NCI-H2081 (cell line): ENCODE measurements at regions not wholly inside any gene's neighbourhood (a gene's known extent, or its start where the extent isn't known, plus 50 kb on each side); places are given as distances from the start of the nearest gene placed in this dataset.

Experiments used
- DNase-seq, 2 experiments: peaks; one replicate each; lab custom pipeline; 2025; lab: John Stamatoyannopoulos, UW

- DNase-seq: no peak
Observed at GRCh38 chr1:229822026-229822425, 196.0 kb downstream of the URB2 start.

- no peak for DNase-seq
Observed at GRCh38 chr1:229825042-229825441, 199.0 kb downstream of the URB2 start.

GRCh38 chr1:229828461-229828860, 202.4 kb downstream of the URB2 start:
- DNase-seq: no peak

DNA sequence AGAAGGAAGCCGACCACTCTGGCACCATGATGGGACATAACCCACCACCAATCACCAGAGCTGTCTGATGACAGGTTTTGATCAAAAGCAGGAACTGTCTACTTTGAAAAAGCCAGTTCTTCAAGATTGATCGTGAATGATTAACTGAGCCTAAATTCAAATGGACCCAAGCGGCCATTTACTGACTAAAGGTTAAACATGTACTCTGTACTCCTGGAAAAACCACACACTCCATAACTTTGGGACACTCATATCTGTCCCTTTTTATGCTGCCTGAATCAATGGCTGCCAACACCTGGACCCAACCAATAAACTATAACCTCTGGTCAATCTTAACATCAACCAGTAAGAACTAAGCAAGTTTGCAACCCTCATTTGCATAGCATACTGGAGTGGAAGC, 206.6 kb downstream of the URB2 start:
- DNase-seq: no peak

- DNase-seq: no peak
Observed at GRCh38 chr1:229834230-229834629, 208.2 kb downstream of the URB2 start.

- DNase-seq: no peak
Observed at GRCh38 chr1:229835226-229835625, 209.2 kb downstream of the URB2 start.

- no peak for DNase-seq
Observed at GRCh38 chr1:229836324-229836723, 210.3 kb downstream of the URB2 start.

DNA sequence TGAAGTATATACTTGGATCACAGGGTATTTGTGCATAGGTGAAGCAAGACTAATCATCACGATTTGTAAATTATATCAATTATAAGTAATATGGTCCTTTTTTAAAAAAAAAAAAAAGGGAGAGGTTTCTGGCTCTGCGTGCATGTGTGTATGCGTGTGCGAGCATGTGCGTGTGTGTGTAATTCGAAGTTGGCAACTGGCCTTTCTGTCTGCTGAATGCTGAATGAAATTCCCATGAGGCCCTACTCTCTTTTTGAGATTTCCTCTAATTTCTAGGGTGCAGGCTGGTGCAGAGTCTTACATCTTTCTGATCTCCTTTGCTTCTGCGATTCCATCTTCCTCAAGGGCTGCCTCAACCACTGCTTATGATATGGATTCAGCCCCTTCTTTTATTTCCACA, 212.2 kb downstream of the URB2 start:
- no peak for DNase-seq

DNA sequence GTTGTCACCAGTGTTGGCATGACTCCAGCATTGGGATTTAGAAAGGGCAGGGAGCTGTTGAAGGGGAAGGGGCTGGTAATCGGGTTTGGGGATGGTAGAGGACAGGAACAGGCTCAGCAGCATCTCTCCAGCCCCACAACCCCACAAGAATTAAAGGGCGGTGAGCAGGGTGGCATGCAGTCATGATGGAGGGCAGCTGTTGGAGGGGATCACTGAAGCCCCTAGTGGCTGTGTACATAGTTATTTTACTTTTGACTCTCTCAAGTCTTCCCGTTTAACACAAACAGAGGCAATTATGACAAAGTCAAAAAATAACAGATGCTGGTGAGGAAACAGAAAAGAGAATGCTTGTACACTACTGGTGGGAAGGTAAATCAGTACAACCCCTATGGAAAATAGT, 213.8 kb downstream of the URB2 start:
- no peak for DNase-seq

DNA sequence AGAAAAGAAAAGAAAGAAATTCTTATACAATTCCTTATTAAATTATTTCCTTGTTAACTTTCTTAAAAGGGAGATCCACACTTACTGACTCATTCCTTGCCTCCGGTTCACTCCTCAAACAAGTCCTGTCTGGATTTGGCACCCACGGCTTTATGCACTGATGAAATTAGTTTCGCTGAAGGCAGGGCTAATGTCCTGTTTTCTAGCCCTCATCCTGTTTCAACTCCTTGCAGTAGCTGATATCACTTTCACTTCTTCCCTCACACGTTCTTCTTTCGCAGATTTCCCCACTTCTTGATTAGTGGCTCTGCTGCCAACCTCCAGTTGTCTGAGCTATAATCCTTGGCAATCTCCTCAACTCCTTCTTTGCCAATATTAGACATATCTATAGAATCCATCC, 215.2 kb downstream of the URB2 start:
- DNase-seq: no peak

DNA sequence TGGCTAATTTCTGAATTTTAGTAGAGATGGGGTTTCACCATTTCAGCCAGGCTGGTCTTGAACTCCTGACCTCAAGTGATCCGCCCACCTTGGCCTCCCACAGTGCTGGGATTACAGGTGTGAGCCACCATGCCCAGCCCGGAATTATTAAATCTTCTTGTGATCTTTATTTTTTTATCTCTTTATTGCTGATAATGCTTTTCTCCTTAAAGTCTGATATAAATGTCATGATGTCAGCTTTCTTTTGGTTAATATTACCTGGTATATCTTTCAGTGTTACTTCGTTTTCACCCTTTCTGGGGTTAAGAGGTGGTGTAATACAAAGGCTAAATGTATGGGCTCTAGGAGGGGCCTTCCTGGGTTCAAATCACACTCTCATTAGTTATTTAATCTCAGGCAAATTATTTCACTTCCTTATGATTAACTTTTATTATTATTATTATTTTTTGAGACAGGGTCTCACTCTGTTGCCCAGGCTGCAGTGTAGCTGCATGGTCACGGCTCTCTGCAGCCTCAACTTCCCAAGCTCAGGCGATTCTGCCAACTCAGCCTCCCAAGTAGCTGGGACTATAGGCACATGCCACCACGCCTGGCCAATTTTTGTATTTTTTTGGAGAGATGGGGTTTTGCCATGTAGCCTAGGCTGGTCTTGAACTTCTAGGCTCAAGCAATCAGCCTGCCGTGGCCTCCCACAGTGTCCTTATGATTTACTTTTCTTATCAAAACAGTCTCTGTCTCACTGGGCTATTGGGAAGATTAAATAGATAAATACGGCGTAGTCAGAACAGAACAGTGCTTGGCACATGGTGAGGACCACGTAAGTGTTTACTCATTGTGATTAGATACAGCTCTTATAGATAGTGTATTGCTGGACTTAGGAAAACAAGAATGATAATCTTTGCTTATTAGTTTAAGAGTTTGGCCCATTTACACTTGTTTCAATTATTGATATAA, 216.5 kb downstream of the URB2 start:
- no peak for DNase-seq

GRCh38 chr1:229843627-229844238, 217.7 kb downstream of the URB2 start:
- DNase-seq: peak; percentile 13 to 34

DNA sequence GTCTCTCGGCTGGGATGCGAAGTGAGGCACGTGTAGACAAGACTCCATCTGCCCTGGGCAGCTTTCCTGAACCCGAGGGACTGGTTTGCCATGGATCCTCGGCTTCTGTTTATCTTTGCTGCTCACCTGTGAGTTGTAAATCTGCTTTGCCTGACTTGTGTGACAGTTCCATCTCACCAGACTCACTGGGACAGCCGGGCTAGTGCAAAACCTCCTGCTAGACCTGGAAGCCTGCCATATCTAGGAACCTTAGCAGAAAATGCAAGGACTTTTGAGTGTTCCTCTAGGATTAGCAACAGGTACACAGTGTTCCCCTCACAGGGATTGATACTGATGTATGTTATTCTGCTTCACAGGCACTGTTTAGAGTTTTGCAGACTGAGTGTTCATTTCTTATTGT, 218.6 kb downstream of the URB2 start:
- peak in 1 of 2 experiments; percentile 10 for DNase-seq

DNA sequence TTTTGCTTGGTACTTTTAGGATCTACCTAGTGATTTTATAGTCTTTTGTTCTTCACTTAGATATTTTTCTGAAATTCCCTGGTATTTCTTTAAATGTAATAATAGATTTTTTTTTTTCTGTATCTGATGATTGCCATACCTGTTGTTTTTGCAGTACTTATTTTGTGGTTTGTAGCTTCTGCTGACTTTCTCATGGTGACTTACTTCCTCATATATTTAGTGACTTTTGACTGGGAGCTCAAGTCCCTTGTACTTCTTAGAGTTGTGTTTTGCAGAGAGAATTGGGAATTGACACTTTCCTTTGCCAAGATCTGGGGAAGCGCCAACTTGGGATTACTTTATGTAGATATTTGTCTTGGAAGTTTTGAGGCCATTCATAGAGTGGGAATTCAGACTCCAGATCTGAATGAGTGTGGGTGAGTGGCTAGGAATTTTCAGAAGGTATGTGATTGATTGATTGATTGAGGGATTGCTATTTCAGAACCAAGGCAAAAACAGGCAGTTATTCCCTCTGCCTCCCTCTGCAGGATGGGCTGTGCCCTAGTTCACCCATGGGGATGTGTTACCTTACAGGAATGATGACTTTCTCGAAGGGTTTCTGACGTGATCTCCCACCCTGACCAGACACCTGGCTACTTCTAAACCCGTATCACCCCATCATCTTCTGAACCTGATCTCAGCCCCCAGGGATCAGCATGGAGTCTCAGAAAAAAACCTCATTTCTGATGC, 219.5 kb downstream of the URB2 start:
- no peak for DNase-seq

GRCh38 chr1:229846351-229846750, 220.3 kb downstream of the URB2 start:
- no peak for DNase-seq

DNA sequence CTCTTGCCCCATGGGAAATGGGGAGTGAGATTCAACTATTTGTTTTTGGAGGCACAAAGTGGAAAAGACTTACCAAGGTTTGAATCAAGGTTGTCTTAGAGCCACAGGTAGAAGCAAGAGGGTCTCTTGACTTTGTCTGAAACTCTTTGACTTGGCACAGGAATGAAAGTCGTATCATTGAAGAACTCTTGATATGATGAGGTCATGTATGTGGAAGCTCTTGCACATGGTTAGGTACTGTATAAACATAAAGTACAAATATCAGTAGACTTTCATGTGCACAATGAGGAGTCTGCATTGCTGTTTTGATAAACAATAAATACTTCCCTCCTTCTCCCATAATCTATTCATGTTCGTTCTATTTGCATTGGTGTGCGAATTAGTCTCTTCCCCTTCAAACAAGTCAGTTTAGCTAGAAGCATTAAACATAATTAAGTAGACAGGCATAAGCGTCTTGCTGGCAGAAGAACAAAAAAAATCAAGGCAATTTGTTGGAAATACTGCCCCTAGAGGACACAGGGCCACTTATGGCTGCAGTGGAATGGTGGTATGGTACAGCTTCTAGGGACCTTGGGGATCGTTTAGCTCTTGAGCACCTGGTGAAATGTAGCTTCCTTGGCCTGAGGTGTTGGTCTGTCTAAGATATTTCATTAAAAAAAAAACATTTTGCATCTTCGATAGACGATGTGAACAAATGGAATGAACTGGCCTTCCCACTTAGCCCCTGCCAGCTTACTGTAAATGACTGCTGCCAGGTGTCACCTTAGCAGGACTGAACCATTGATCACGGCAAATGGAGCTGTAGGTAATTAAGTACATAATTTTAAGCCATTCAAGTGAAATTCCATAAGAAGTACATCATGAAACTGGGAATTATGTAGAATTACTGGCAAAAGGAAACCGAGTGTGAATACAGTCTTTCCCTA, 218.0 kb upstream of the GALNT2 start:
- DNase-seq: peak; percentile 27 to 44

DNA sequence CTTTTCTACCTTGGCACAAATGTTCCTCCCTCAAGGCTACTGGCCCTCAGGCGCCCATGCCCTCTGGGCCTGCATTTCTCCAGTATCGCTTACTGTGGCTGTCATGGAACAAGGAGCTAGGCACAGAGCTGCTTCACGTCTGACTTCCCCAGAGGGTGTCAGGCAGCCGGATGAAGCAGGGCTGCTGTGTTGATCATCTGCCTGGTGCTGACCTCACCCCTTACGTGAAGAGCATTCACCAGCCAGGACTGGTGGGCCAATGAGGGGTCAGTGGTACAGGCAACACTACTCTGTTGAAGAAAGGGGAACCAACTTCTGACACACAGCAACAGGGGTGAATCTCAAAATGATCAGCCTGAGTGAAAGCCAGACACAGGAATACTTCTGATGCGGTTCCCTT, 215.5 kb upstream of the GALNT2 start:
- DNase-seq: no peak

- DNase-seq: no peak
Observed at GRCh38 chr1:229853751-229854150, 213.3 kb upstream of the GALNT2 start.

DNA sequence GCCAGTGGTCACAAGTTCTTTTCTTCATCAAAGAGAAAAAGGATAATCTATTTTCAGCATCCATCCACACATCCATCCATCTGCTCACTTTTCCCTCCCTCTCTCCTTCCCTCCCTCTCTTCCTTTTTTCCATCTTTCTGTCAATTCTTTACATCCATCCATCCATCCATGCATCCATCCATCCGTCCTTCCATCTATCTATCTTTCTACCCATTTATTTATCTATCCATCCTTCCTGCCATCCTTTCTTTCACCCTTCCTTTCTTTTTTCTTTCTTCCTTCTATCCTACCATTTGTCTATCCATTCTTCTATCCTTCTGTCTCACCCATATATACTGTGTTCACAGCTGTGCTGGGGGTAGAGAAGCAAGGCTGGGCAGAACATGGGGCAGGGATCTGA, 212.4 kb upstream of the GALNT2 start:
- no peak for DNase-seq

DNA sequence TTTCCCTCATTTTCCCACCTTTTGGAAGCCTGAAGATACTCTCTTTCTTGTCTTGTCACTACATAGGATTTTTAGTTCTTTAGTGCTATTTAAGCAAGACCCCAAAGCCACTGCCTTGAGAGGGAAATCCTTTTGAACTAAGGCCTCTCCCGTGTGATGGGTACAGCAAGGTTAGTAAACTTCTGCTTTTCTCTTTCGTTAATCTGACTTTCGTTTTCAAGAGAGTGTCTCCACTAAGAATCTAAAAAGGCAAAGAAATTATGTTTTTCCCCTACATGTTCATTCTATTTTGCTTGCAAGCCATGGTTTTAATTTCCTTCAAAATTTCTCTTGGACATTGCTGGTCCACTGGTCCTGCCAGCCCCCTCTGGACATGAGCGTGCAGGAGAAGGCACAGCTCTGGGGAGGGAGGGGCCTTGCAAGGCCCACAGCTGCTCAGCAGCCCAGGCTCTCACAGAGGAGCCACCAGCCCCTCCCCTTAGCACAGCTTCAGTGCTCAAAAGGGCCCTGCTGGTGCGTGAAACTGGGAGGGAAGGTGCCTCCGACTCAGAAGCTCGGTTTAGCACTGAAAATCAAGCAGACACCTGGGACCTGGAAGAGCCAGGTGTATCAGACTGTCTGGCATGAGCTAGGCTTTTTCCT, 210.9 kb upstream of the GALNT2 start:
- no peak for DNase-seq

DNA sequence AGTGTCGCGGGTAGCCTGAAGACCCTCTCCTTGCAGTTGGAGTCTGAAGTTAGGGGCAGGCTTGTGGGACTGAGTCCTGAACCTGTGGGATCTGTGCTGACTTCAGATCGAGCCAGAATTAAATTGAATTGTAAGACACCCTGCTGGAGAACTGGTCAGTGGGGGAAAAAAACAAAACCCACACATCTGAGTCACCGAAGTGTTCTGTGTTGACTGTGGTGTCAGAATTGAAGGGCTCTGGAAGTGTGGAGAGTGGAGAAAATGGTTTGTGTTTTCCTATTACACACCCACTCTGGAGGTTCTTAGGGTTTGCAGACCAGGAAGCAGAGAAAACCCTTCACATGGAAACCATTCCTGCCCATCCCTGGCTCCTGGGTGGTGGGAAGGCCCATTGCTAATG, 209.5 kb upstream of the GALNT2 start:
- DNase-seq: no peak
